GM18508 (cell line): ENCODE measurements at regions not wholly inside any gene's neighbourhood (a gene's known extent, or its start where the extent isn't known, plus 50 kb on each side); places are given as distances from the start of the nearest gene placed in this dataset.

Experiments
- ATAC-seq: cut with Tn5 transposase; IDR thresholded peaks from one replicate; pipeline ENCODE4 v1.9.1; 2021; ENCODE audit warnings: moderate number of reproducible peaks; ENCODE audit not compliant: insufficient read depth, unreplicated experiment

GRCh38 chr14:87149583-87150354, 843.2 kb downstream of the GALC start:
- no peak for ATAC-seq

- no peak for ATAC-seq
These were observed 844.3 kb downstream of the GALC start for GRCh38 chr14:87148655-87149054.

- ATAC-seq, result no peak
These were observed 850.3 kb downstream of the GALC start for GRCh38 chr14:87142551-87143211.

- ATAC-seq, result no peak
These were observed 851.2 kb downstream of the GALC start for GRCh38 chr14:87141801-87142200.

- no peak for ATAC-seq
These were observed 853.7 kb downstream of the GALC start for GRCh38 chr14:87139299-87139698.

GRCh38 chr14:87133073-87133801, 859.7 kb downstream of the GALC start:
- ATAC-seq, result no peak

GRCh38 chr14:87131879-87132278, 861.1 kb downstream of the GALC start:
- no peak for ATAC-seq

- no peak for ATAC-seq
These were observed 870.8 kb downstream of the GALC start for GRCh38 chr14:87122166-87122565.

- no peak for ATAC-seq
These were observed 871.3 kb downstream of the GALC start for GRCh38 chr14:87121716-87122115.

GRCh38 chr14:87115234-87115633, 877.7 kb downstream of the GALC start:
- no peak for ATAC-seq

GRCh38 chr14:87113286-87113685, 879.7 kb downstream of the GALC start:
- no peak for ATAC-seq

GRCh38 chr14:87111741-87112140, 881.2 kb downstream of the GALC start:
- ATAC-seq, result no peak

GRCh38 chr14:87111126-87111525, 881.9 kb downstream of the GALC start:
- ATAC-seq, result no peak

GRCh38 chr14:87109271-87109670, 883.7 kb downstream of the GALC start:
- no peak for ATAC-seq

GRCh38 chr14:87108726-87109125, 884.3 kb downstream of the GALC start:
- no peak for ATAC-seq

- ATAC-seq, result no peak
These were observed 890.1 kb downstream of the GALC start for GRCh38 chr14:87102811-87103378.

GRCh38 chr14:87097015-87097414, 896.0 kb downstream of the GALC start:
- no peak for ATAC-seq

GRCh38 chr14:87094913-87095312, 898.1 kb downstream of the GALC start:
- no peak for ATAC-seq

GRCh38 chr14:87088588-87088987, 904.4 kb downstream of the GALC start:
- ATAC-seq, result no peak

GRCh38 chr14:87087881-87088280, 905.1 kb downstream of the GALC start:
- ATAC-seq, result no peak

GRCh38 chr14:87084908-87085307, 908.1 kb downstream of the GALC start:
- ATAC-seq, result no peak
